A673 (cell line): ENCODE measurements at regions not wholly inside any gene's neighbourhood (a gene's known extent, or its start where the extent isn't known, plus 50 kb on each side); places are given as distances from the start of the nearest gene placed in this dataset.
"Not testable (repeated sequence)": the region's sequence is repeated elsewhere in the genome, so short reads cannot be mapped to it uniquely, and the experiment has no call there.

Experiments
- BruUV-seq: library from RNA; stranded (reverse); fragments of 400-500 nt; replicated peaks from 2 replicates; lab custom pipeline; 2021; lab: Mats Ljungman, UMichigan
- CTCF ChIA-PET: fragments of 300-600 bp; sonication (Branson Sonifier 250); formaldehyde crosslinking; loops from one replicate; lab custom pipeline; 2022; ENCODE audit warnings: antibody characterized with exemption; lab: Charles Lee
- POLR2A ChIA-PET: fragments of 300-600 bp; sonication (Branson Sonifier 250); formaldehyde crosslinking; loops from one replicate; lab custom pipeline; 2022; ENCODE audit warnings: antibody characterized with exemption; ENCODE audit not compliant: low non-redundant PET; lab: Charles Lee
- DNase-seq: peaks from one replicate; pipeline ENCODE4 v3.0.0-alpha.2; 2015; ENCODE audit warnings: low spot score
- H3K27ac ChIP-seq: fragments of 200-600 bp; sonication (generic); 2 replicates; pipeline ENCODE4 v1.5.1; 2016; ENCODE audit warnings: mixed run types, low read depth, mild to moderate bottlenecking, mixed read lengths, antibody characterized with exemption, low read length; ENCODE audit not compliant: poor library complexity, severe bottlenecking
- H3K27me3 ChIP-seq: fragments of 200-600 bp; sonication (generic); replicated peaks from 2 replicates; pipeline ENCODE4 v1.6.1; 2017; ENCODE audit warnings: mixed run types, low read depth, mild to moderate bottlenecking, mixed read lengths, antibody characterized with exemption, low read length; ENCODE audit not compliant: insufficient read depth, poor library complexity
- H3K36me3 ChIP-seq: fragments of 200-600 bp; sonication (generic); 2 replicates; pipeline ENCODE4 v1.6.1; 2016; ENCODE audit warnings: mixed run types, mild to moderate bottlenecking, mixed read lengths, antibody characterized with exemption, low read length; ENCODE audit not compliant: insufficient read depth, poor library complexity, severe bottlenecking
- H3K4me1 ChIP-seq: fragments of 200-600 bp; sonication (generic); 2 replicates; pipeline ENCODE4 v1.6.1; 2017; ENCODE audit warnings: mixed run types, mild to moderate bottlenecking, mixed read lengths, antibody characterized with exemption, low read length; ENCODE audit not compliant: insufficient read depth, poor library complexity, severe bottlenecking
- H3K4me3 ChIP-seq: fragments of 200-600 bp; sonication (generic); 2 replicates; pipeline ENCODE4 v1.5.1; 2016; ENCODE audit warnings: low read depth, mixed run types, mild to moderate bottlenecking, mixed read lengths, low read length; ENCODE audit not compliant: poor library complexity, severe bottlenecking
- H3K9me3 ChIP-seq: fragments of 200-600 bp; sonication (generic); 2 replicates; pipeline ENCODE4 v1.6.1; 2016; ENCODE audit warnings: mixed run types, low read depth, mild to moderate bottlenecking, mixed read lengths, antibody characterized with exemption, low read length; ENCODE audit not compliant: poor library complexity, severe bottlenecking
- EZH2 ChIP-seq: fragments of 200-600 bp; sonication (generic); IDR thresholded peaks from 2 replicates; pipeline ENCODE4 v1.6.1; 2017; ENCODE audit warnings: borderline replicate concordance, low read depth, mild to moderate bottlenecking, mixed read lengths, antibody characterized with exemption, low read length; ENCODE audit not compliant: poor library complexity, severe bottlenecking
- intact Hi-C: fragments of 100-400 bp; cut with micrococcal nuclease; formaldehyde crosslinking; loops from one replicate; pipeline ENCODE4 v1.10.0; 2022; ENCODE audit not compliant: unreplicated experiment
- TF ChIP-seq, protein P1 (sequence below): fragments of 300-800, 200-600 bp; sonication (generic); conservative IDR thresholded peaks from 2 replicates; pipeline ENCODE4 v1.5.1; 2017; ENCODE audit warnings: low read depth, mild to moderate bottlenecking, antibody characterized with exemption, low read length, moderate library complexity, mixed read lengths

GRCh38 chr6:74889635-74890034, 316.2 kb downstream of the COL12A1 start:
- no peak for DNase-seq
- intact Hi-C loops, result no loop called here
- Histone ChIP-seq H3K27me3 (no peaks in the 10 kb centered on the region), H3K27ac (no peak overlapping the region), H3K9me3 (no peaks in the 10 kb centered on the region), H3K4me3 (no peak overlapping the region), H3K4me1 (no peaks in the 10 kb centered on the region), H3K36me3 (no peaks in the 10 kb centered on the region)
- TF ChIP-seq EZH2, result no peak
- TF ChIP-seq, protein P1, sequence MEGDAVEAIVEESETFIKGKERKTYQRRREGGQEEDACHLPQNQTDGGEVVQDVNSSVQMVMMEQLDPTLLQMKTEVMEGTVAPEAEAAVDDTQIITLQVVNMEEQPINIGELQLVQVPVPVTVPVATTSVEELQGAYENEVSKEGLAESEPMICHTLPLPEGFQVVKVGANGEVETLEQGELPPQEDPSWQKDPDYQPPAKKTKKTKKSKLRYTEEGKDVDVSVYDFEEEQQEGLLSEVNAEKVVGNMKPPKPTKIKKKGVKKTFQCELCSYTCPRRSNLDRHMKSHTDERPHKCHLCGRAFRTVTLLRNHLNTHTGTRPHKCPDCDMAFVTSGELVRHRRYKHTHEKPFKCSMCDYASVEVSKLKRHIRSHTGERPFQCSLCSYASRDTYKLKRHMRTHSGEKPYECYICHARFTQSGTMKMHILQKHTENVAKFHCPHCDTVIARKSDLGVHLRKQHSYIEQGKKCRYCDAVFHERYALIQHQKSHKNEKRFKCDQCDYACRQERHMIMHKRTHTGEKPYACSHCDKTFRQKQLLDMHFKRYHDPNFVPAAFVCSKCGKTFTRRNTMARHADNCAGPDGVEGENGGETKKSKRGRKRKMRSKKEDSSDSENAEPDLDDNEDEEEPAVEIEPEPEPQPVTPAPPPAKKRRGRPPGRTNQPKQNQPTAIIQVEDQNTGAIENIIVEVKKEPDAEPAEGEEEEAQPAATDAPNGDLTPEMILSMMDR, result no peak
- ChIA-PET POLR2A (no interaction called here), CTCF (no interaction called here)
- BruUV-seq, result no TSS peak

DNA sequence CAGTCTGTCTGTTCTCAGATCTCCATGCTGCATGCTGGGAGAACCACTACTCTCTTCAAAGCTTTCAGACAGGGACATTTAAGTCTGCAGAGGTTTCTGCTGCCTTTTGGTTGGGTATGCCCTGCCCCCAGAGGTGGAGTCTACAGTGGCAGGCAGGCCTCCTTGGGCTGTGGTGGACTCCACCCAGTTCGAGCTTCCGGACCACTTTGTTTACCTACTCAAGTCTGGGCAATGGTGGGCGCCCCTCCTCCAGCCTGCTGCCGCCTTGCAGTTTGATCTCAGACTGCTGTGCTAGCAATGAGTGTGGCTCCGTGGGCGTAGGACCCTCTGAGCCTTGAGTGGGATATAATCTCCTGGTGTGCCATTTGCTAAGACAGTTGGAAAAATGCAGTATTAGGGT, 317.1 kb downstream of the COL12A1 start:
- H3K4me1 ChIP-seq, H3K27me3 ChIP-seq, DNase-seq, POLR2A ChIA-PET, H3K4me3 ChIP-seq, H3K27ac ChIP-seq, BruUV-seq, H3K36me3 ChIP-seq, intact Hi-C loops, H3K9me3 ChIP-seq: not testable (repeated sequence)
- CTCF ChIA-PET, result interaction anchor here (1.1 kb wide), 1 partner anchor 323 kb away, joined by 3 read pairs; no protein-coding TSS in a partner anchor

- TF ChIP-seq, protein P1, result no peak
- no peak for TF ChIP-seq EZH2
- DNase-seq, result no peak
- ChIA-PET POLR2A (no interaction called here), CTCF (no interaction called here)
- H3K27ac ChIP-seq, result no peak overlapping the region
- no peaks in the 10 kb centered on the region for H3K36me3 ChIP-seq
- no peaks in the 10 kb centered on the region for H3K27me3 ChIP-seq
- no peaks in the 10 kb centered on the region for H3K9me3 ChIP-seq
- no peaks in the 10 kb centered on the region for H3K4me1 ChIP-seq
- BruUV-seq, result no TSS peak
- H3K4me3 ChIP-seq, result no peak overlapping the region
- intact Hi-C loops, result no loop called here
Observed at GRCh38 chr6:74879976-74880375, 325.9 kb downstream of the COL12A1 start.

- POLR2A ChIA-PET, result no interaction called here
- no peak overlapping the region for H3K27ac ChIP-seq
- no TSS peak for BruUV-seq
Observed at GRCh38 chr6:74879234-74879633, 326.6 kb downstream of the COL12A1 start.

More at GRCh38 chr6:74879234-74879633, 326.6 kb downstream of the COL12A1 start:
- no peak for TF ChIP-seq EZH2
- TF ChIP-seq, protein P1, result no peak
- no peaks in the 10 kb centered on the region for H3K27me3 ChIP-seq
- DNase-seq, result no peak
- no peak overlapping the region for H3K4me3 ChIP-seq
- CTCF ChIA-PET, result no interaction called here
- no peaks in the 10 kb centered on the region for H3K36me3 ChIP-seq
- intact Hi-C loops, result no loop called here
- no peaks in the 10 kb centered on the region for H3K4me1 ChIP-seq
- H3K9me3 ChIP-seq, result no peaks in the 10 kb centered on the region
